Stomach smooth muscle (tissue), 2 donors: ENCODE measurements at regions not wholly inside any gene's neighbourhood (a gene's known extent, or its start where the extent isn't known, plus 50 kb on each side); places are given as distances from the start of the nearest gene placed in this dataset.
"Not testable (repeated sequence)": the region's sequence is repeated elsewhere in the genome, so short reads cannot be mapped to it uniquely, and the experiment has no call there.

Experiments used
- H3K27ac ChIP-seq: one replicate; pipeline ENCODE4 v1.7.0; 2013; ENCODE audit warnings: mild to moderate bottlenecking, low read length, inconsistent platforms
- H3K27me3 ChIP-seq, 2 donors: one replicate each; pipeline ENCODE4 v1.7.0; 2013; ENCODE audit warnings: low read length in 2 of 2; ENCODE audit not compliant: insufficient read depth in 2 of 2, control insufficient read depth in 1 of 2
- H3K36me3 ChIP-seq, 2 donors: one replicate each; pipeline ENCODE4 v1.7.0; 2013; ENCODE audit warnings: low read length in 2 of 2; ENCODE audit not compliant: control insufficient read depth in 2 of 2, insufficient read depth in 2 of 2
- H3K4me1 ChIP-seq: one replicate; pipeline ENCODE4 v1.7.0; 2013; ENCODE audit warnings: low read length; ENCODE audit not compliant: control insufficient read depth, insufficient read depth
- H3K4me3 ChIP-seq, 2 donors: one replicate each; pipeline ENCODE4 v1.7.0; 2013; ENCODE audit warnings: low read length in 2 of 2
- H3K9ac ChIP-seq, 2 donors: one replicate each; pipeline ENCODE4 v1.7.0; 2013; ENCODE audit warnings: low read length in 2 of 2, mild to moderate bottlenecking in 1 of 2
- H3K9me3 ChIP-seq, 2 donors: one replicate each; pipeline ENCODE4 v1.7.0; 2013; ENCODE audit warnings: low read length in 2 of 2; ENCODE audit not compliant: control insufficient read depth in 2 of 2
- donor health status: healthy.
- donor health status: Pancreatic carcinoma.

DNA sequence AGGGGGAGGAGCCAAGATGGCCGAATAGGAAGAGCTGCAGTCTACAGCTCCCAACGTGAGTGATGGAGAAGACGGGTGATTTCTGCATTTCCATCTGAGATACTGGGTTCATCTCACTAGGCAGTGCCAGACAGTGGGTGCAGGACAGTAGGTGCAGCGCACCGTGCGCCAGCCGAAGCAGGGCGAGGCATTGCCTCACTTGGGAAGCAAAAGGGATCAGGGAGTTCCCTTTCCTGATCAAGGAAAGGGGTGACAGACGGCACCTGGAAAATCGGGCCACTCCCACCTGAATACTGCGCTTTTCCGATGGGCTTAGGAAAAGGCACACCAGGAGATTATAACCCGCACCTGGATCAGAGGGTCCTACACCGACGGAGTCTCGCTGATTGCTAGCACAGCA is 121.1 kb upstream of the SESTD1 start:
- H3K4me3 ChIP-seq, H3K36me3 ChIP-seq, H3K9ac ChIP-seq, H3K27me3 ChIP-seq, H3K9me3 ChIP-seq, H3K4me1 ChIP-seq, H3K27ac ChIP-seq: not testable (repeated sequence)

DNA sequence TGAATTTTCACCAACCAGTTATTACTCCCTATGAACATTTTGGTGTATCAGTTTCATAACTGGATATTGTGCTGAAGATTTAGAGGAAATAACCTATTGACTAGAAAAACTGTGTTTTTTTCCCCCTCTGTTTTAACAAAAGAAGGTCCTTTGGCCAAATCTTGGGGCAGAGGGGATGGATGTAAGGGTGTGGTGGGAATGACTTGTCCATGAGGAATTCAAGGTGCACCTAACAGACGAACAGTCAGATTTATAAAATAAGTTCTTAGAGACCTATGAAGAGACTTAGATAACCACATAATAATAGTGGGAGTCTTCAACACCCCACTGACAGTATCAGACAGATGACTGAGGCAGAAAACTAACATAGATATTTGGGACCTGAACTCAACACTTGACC is 119.3 kb upstream of the SESTD1 start:
- no peak overlapping the region for H3K9ac ChIP-seq
- H3K36me3 ChIP-seq = no peaks in the 10 kb centered on the region
- H3K9me3 ChIP-seq = no peaks in the 10 kb centered on the region
- H3K4me1 ChIP-seq = no peaks in the 10 kb centered on the region
- no peaks in the 10 kb centered on the region for H3K27me3 ChIP-seq
- no peak overlapping the region for H3K4me3 ChIP-seq
- no peak overlapping the region for H3K27ac ChIP-seq

DNA sequence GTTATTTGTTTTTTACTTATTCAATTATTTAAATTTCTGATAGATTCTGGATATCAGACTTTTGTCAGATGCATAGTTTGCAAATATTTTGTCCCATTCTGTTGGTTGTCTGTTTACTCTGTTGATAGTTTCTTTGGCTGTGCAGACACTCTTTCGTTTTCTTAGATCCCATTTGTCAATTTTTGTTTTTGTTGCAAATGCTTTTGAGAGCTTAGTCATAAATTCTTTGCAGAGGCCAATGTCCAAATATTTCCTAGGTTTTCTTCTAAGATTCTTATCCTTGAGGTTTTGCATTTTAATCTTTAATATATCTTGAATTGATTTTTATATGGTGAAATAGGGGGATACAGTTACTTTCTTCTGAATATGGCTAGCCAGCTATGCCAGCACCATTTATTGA is 112.7 kb upstream of the SESTD1 start:
- H3K9ac ChIP-seq = no peak overlapping the region

DNA sequence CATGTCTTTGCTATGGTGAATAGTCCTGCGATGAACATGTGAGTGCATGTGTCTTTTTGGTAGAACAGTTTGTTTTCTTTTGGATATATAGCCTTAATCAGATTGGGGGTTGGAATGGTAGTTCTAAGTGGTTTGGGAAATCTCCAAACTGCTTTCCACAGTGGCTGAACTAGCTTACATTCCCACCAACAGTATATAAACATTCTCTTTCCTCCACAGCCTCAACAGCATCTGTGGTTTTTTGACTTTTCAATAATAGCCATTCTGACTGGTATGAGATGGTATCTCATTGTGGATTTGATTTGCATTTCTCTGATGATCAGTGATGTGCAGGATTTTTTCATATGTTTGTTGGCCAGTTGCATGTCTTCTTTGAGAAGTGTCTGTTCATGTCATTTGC is 112.2 kb upstream of the SESTD1 start:
- Histone ChIP-seq H3K4me1 (no peaks in the 10 kb centered on the region), H3K9ac (no peak overlapping the region)

More for the DNA sequence above, 112.7 kb upstream of the SESTD1 start:
- no peak overlapping the region for H3K4me3 ChIP-seq
- no peaks in the 10 kb centered on the region for H3K27me3 ChIP-seq
- no peaks in the 10 kb centered on the region for H3K36me3 ChIP-seq
- peaks cover 0 to 3% of the 10 kb centered on the region in 2 donors for H3K9me3 ChIP-seq
- H3K27ac ChIP-seq = no peak overlapping the region
- no peaks in the 10 kb centered on the region for H3K4me1 ChIP-seq

GRCh38 chr2:179373816-179374215 is 109.2 kb upstream of the SESTD1 start:
- Histone ChIP-seq H3K27ac (no peak overlapping the region), H3K9ac (no peak overlapping the region), H3K36me3 (no peaks in the 10 kb centered on the region), H3K4me3 (no peak overlapping the region), H3K9me3 (peaks cover 0 to 3% of the 10 kb centered on the region in 2 donors), H3K27me3 (no peaks in the 10 kb centered on the region), H3K4me1 (no peaks in the 10 kb centered on the region)

More for the DNA sequence above, 112.2 kb upstream of the SESTD1 start:
- H3K4me3 ChIP-seq = no peak overlapping the region
- peaks cover 0 to 3% of the 10 kb centered on the region in 2 donors for H3K9me3 ChIP-seq
- no peaks in the 10 kb centered on the region for H3K36me3 ChIP-seq
- H3K27ac ChIP-seq = no peak overlapping the region
- no peaks in the 10 kb centered on the region for H3K27me3 ChIP-seq

DNA sequence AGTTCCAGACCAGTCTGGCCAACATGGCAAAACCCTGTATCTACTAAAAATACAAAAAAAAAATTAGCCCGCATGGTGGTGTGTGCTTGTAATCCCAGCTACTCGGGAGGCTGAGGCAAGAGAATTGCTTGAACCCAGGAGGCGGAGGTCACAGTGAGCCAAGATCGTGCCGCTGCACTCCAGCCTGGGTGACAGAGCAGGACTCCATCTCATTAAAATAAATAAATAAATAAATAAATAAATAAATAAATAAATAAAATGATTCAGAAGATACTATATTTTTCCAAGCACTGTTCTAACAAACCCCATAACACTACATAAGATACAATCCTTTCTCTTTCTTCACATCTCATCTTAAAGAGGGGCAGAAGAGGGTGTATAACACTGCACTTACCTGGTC is 100.9 kb upstream of the SESTD1 start:
- not testable (repeated sequence) for H3K4me1 ChIP-seq, H3K27me3 ChIP-seq, H3K9me3 ChIP-seq, H3K9ac ChIP-seq, H3K27ac ChIP-seq, H3K4me3 ChIP-seq, H3K36me3 ChIP-seq

DNA sequence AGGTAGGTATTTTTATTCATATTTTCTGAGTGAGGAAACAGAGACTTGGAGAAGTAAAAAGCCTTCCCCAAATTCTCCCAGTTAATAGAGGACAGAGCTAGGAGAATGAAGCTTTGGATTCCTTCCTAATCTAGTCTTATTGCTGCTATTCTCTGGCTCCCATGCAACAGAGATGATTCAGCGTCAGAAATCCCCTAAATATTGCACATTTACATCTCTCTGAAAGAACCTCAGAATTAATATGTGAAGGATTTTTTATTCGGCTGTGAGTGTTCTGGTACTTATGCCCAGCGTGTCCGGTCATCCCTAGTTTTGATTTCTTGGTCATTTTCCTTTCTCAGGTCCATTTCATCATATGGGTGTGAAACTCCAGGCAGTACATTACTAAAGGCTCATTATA is 91.2 kb upstream of the SESTD1 start:
- no peak overlapping the region for H3K4me3 ChIP-seq
- no peaks in the 10 kb centered on the region for H3K36me3 ChIP-seq
- H3K27me3 ChIP-seq = no peaks in the 10 kb centered on the region

GRCh38 chr2:179354739-179355537 is 90.3 kb upstream of the SESTD1 start:
- Histone ChIP-seq H3K9ac (no peak overlapping the region), H3K4me3 (no peak overlapping the region), H3K4me1 (peaks cover 2% of the 10 kb centered on the region), H3K27me3 (no peaks in the 10 kb centered on the region), H3K36me3 (no peaks in the 10 kb centered on the region), H3K9me3 (no peaks in the 10 kb centered on the region), H3K27ac (no peak overlapping the region)

More for the DNA sequence above, 91.2 kb upstream of the SESTD1 start:
- Histone ChIP-seq H3K9me3 (no peaks in the 10 kb centered on the region), H3K9ac (no peak overlapping the region), H3K4me1 (peaks cover 2% of the 10 kb centered on the region), H3K27ac (no peak overlapping the region)

DNA sequence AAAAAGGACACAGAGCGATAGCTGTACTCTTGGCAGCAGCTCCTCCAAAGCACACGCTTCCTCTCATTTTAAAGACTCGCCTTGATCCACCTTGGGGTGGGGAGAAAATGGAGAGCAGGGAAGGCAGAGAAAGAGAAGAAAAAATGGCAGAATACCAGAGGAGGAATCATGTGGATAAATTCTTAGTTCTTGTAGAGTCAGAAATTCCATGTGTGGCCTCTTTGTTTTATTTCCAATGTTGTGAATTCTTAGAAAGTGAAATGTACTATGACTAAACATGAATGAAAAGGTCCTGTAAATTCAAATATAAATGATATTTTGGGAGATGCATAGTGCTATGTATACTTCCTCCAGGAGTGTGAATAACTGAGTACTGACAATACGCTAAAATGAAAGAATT is 89.7 kb upstream of the SESTD1 start:
- Histone ChIP-seq H3K36me3 (no peaks in the 10 kb centered on the region), H3K27me3 (no peaks in the 10 kb centered on the region), H3K4me3 (no peak overlapping the region), H3K4me1 (peaks cover 2% of the 10 kb centered on the region), H3K9ac (no peak overlapping the region), H3K9me3 (no peaks in the 10 kb centered on the region), H3K27ac (no peak overlapping the region)

- Histone ChIP-seq H3K4me1 (peaks cover 10% of the 10 kb centered on the region), H3K4me3 (no peak overlapping the region), H3K27me3 (no peaks in the 10 kb centered on the region)
Observed at GRCh38 chr2:179352181-179352580, 87.5 kb upstream of the SESTD1 start.

DNA sequence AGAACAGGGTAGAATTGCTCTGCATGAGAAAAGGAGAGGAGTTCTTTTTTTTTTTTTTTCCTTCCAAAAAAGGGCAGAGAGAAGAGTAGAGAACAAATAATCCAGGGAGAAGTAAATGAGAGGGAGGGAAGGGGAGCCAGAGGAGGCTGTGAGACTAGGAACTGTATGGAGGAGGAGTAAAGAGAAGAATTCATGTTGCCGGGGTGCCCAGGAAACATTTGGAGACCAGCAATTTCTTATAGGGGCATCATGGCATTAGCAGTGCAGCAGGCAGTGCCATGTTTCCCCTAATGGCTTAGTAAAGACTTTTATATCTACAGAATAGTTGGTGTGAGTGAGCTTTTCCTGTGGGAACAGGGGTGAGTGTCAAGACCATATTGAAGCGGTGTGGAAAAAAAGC is 86.4 kb upstream of the SESTD1 start:
- no peak overlapping the region for H3K27ac ChIP-seq
- H3K36me3 ChIP-seq = no peaks in the 10 kb centered on the region
- H3K4me1 ChIP-seq = peaks cover 10% of the 10 kb centered on the region
- H3K9ac ChIP-seq = no peak overlapping the region
- no peak overlapping the region for H3K4me3 ChIP-seq
- no peaks in the 10 kb centered on the region for H3K9me3 ChIP-seq
- no peaks in the 10 kb centered on the region for H3K27me3 ChIP-seq

More at GRCh38 chr2:179352181-179352580, 87.5 kb upstream of the SESTD1 start:
- Histone ChIP-seq H3K36me3 (no peaks in the 10 kb centered on the region), H3K27ac (no peak overlapping the region), H3K9me3 (no peaks in the 10 kb centered on the region), H3K9ac (no peak overlapping the region)
